Spleen (tissue), 11 donors: ENCODE measurements at regions not wholly inside any gene's neighbourhood (a gene's known extent, or its start where the extent isn't known, plus 50 kb on each side); places are given as distances from the start of the nearest gene placed in this dataset.
"Not testable (repeated sequence)": the region's sequence is repeated elsewhere in the genome, so short reads cannot be mapped to it uniquely, and the experiment has no call there.

Experiments
- DNase-seq: peaks from one replicate; pipeline ENCODE4 v3.0.0-alpha.2; 2020
- H3K27ac ChIP-seq, 8 donors: fragments of 200-600 bp; sonication (generic) in 7 of 8; 1 replicate in 4 of 8; 2 replicates in 4 of 8; pipeline versions ENCODE4 v1.5.0 to v1.8.0; 2016 to 2021; ENCODE audit warnings: inconsistent platforms in 4 of 8, mild to moderate bottlenecking in 4 of 8, moderate library complexity in 1 of 8
- H3K27me3 ChIP-seq, 7 donors: fragments of 200-600 bp; sonication (generic) in 6 of 7; replicated peaks in 1 of 7; 1 replicate in 4 of 7; 2 replicates in 3 of 7; pipeline versions ENCODE4 v1.5.0 to v1.8.0; 2016 to 2021; ENCODE audit warnings: inconsistent platforms in 3 of 7, mild to moderate bottlenecking in 1 of 7
- H3K36me3 ChIP-seq, 6 donors: fragments of 200-600 bp; sonication (generic) in 5 of 6; 1 replicate in 4 of 6; 2 replicates in 2 of 6; pipeline versions ENCODE4 v1.5.0 to v1.8.0; 2016 to 2021; ENCODE audit warnings: inconsistent platforms in 2 of 6
- H3K4me1 ChIP-seq, 6 donors: fragments of 200-600 bp; sonication (generic) in 5 of 6; 1 replicate in 3 of 6; 2 replicates in 3 of 6; pipeline versions ENCODE4 v1.5.0 to v1.8.0; 2016 to 2021; ENCODE audit warnings: inconsistent platforms in 3 of 6
- H3K4me3 ChIP-seq, 8 donors: fragments of 200-600 bp; sonication (generic) in 7 of 8; 1 replicate in 4 of 8; 2 replicates in 4 of 8; pipeline versions ENCODE4 v1.5.0 to v1.8.0; 2016 to 2021; ENCODE audit warnings: inconsistent platforms in 4 of 8, mild to moderate bottlenecking in 4 of 8, moderate library complexity in 2 of 8
- H3K9me3 ChIP-seq, 8 donors: fragments of 200-600 bp; sonication (generic) in 7 of 8; 1 replicate in 4 of 8; 2 replicates in 4 of 8; pipeline versions ENCODE4 v1.5.0 to v1.8.0; 2016 to 2021; ENCODE audit warnings: inconsistent platforms in 4 of 8
- POLR2A ChIP-seq, 3 donors: fragments of 450-650 bp; IDR thresholded peaks; one replicate each; pipeline ENCODE4 v1.5.1; 2017; ENCODE audit warnings: antibody characterized with exemption in 3 of 3, mild to moderate bottlenecking in 1 of 3
- POLR2AphosphoS5 ChIP-seq, 3 donors: sonication (generic); formaldehyde crosslinking; IDR thresholded peaks; one replicate each; pipeline ENCODE4 v1.5.1; 2017; ENCODE audit warnings: antibody characterized with exemption in 3 of 3
- WGBS, 5 donors: extraction: QIAGEN DNeasy Blood & Tissue Kit in 3 of 5; methylation state at CpG; one replicate each; pipeline versions ENCODE4 v1.1.5 to v1.1.7; 2013 to 2018; 5-methylcytosine and 5-hydroxymethylcytosine counted together
- intact Hi-C: fragments of 100-400 bp; cut with DNase I; formaldehyde crosslinking; loops from one replicate; pipeline ENCODE4 v1.15.0; 2023; ENCODE audit warnings: low total_unique reads
- TF ChIP-seq, protein P1 (sequence below), 11 experiments: fragments of 200-600 bp in 7 of 11; fragments of 450-650 bp in 4 of 11; sonication (generic) in 4 of 11; IDR thresholded peaks in 8 of 11; conservative IDR thresholded peaks in 3 of 11; 1 replicate in 7 of 11; 2 replicates in 4 of 11; pipeline versions ENCODE4 v1.4.0 to v1.8.0; 2016 to 2021; ENCODE audit warnings: antibody characterized with exemption in 11 of 11, inconsistent platforms in 4 of 11, mild to moderate bottlenecking in 1 of 11
- donor health status: healthy with polysubstance abuse.
- donor health status: DM: no; HTN: no; CAD: no; lungs with moderate emphysema.
- donor health status: DM: no; HTN: no; CAD: no.
- donor health status: Bipolar disorder and iron deficiency.
- donor health status: healthy.
- donor health status: DM: no; HTN: no; CAD: no.
- donor health status: DM: yes; HTN: yes; CAD: no.

DNA sequence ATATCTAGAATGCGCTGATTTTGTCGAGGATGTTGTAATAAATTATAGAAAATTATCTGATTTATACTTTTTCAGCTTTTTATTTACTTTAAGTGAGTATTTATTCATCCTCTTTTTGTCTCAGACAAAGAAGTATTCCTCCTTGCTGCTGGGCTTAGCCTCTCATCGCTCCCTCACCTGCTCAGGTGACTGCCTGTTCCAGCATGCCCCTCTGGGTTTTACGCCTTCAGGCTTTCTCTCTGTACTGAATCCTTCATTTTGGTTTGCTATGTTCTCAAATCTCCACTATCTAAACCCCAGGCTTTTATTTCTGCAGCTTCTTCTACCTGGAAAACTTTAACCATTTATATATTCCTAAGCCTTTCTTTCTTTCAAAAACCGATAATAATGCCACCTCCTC lies 1650.9 kb upstream of the SEL1L start:
- no peak for DNase-seq
- H3K4me1 ChIP-seq, result no peaks in the 10 kb centered on the region
- 88 to 91% (median 89%) methylated on average over 5 of the region's 5 CpGs for WGBS, 5 donors
- H3K9me3 ChIP-seq, result peaks cover 0 to 3% (median under 1%) of the 10 kb centered on the region in 8 donors
- TF ChIP-seq POLR2A (IDR thresholded peaks at IDR 0.05), result no peak
- TF ChIP-seq, protein P1, sequence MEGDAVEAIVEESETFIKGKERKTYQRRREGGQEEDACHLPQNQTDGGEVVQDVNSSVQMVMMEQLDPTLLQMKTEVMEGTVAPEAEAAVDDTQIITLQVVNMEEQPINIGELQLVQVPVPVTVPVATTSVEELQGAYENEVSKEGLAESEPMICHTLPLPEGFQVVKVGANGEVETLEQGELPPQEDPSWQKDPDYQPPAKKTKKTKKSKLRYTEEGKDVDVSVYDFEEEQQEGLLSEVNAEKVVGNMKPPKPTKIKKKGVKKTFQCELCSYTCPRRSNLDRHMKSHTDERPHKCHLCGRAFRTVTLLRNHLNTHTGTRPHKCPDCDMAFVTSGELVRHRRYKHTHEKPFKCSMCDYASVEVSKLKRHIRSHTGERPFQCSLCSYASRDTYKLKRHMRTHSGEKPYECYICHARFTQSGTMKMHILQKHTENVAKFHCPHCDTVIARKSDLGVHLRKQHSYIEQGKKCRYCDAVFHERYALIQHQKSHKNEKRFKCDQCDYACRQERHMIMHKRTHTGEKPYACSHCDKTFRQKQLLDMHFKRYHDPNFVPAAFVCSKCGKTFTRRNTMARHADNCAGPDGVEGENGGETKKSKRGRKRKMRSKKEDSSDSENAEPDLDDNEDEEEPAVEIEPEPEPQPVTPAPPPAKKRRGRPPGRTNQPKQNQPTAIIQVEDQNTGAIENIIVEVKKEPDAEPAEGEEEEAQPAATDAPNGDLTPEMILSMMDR (IDR thresholded peaks at IDR 0.05 in 8 of 11, conservative IDR thresholded peaks at IDR 0.05 in 3 of 11), result no peak
- no peak for TF ChIP-seq POLR2AphosphoS5 (IDR thresholded peaks at IDR 0.05)
- H3K4me3 ChIP-seq, result no peak overlapping the region
- intact Hi-C loops, result no loop called here
- no peak overlapping the region for H3K27ac ChIP-seq
- no peaks in the 10 kb centered on the region for H3K27me3 ChIP-seq
- no peaks in the 10 kb centered on the region for H3K36me3 ChIP-seq

DNA sequence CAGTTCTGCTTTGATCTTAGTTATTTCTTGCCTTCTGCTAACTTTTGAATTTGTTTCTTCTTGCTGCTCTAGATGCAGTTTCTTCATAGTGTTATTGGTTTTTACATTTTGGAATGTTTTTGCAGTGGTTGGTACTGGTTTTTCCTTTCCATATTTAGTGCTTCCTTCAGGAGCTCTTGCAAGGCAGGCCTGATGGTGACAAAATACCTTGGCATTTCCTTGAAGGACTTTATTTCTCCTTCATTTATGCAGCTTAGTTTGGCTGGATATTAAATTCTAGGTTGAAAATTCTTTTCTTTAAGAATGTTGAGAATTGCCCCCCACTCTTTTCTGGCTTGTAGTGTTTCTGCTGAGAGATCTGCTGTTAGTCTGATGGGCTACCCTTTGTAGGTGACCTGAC lies 1654.7 kb upstream of the SEL1L start:
- H3K4me1 ChIP-seq, H3K4me3 ChIP-seq, DNase-seq, H3K36me3 ChIP-seq, intact Hi-C loops, H3K27me3 ChIP-seq, H3K27ac ChIP-seq: not testable (repeated sequence)
- peaks cover 0 to 25% (median 7%) of the 10 kb centered on the region in 8 donors for H3K9me3 ChIP-seq

DNA sequence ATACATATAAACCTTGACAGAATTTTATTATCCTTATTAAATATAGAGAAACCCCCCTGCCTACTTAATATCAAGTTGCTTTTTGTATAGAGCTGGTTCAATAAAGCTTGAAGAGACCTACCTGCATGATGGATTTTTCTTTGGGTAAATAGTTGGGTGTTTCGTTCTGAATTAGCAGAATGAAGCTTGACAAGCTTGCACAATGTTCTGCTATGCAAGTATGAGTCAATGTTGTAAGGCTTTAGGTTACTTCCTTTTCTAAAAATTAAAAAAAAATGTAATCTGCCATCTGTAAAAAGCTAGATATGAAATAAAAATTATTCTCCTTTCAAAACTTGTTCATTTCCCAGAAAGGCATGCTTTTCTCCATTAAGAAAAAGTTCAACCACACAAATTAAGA lies 1662.6 kb upstream of the SEL1L start:
- no peaks in the 10 kb centered on the region for H3K27me3 ChIP-seq
- H3K36me3 ChIP-seq, result no peaks in the 10 kb centered on the region
- intact Hi-C loops, result no loop called here
- H3K27ac ChIP-seq, result no peak overlapping the region
- no peak for DNase-seq
- 35 to 71% (median 49%) methylated on average over 1 of the region's 1 CpG for WGBS, 5 donors
- TF ChIP-seq POLR2AphosphoS5 (IDR thresholded peaks at IDR 0.05), result no peak
- TF ChIP-seq, protein P1 (IDR thresholded peaks at IDR 0.05 in 8 of 11, conservative IDR thresholded peaks at IDR 0.05 in 3 of 11), result no peak
- TF ChIP-seq POLR2A (IDR thresholded peaks at IDR 0.05), result no peak
- H3K4me1 ChIP-seq, result no peaks in the 10 kb centered on the region
- H3K4me3 ChIP-seq, result no peak overlapping the region
- peaks cover 0 to 8% (median 2%) of the 10 kb centered on the region in 8 donors for H3K9me3 ChIP-seq

DNA sequence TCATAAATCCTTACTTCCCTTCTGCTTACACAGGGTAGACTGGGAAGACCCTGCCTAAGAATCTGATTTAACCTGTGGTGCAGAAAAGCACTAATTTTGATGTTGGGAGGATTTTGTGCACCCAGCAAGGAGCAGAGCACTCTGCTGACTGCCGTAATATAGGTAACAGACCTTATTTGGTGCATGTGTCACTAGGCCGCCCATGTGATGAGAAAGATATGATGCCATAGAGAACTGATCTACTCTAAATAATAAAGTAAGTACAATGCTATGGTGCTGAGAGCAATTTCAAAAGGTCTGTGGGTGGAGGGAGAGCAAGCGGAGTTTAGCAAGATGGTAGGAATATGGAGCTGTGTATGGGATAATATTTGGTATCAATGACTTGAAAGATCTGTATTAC lies 1663.6 kb upstream of the SEL1L start:
- peaks cover 0 to 8% (median 0%) of the 10 kb centered on the region in 8 donors for H3K9me3 ChIP-seq
- H3K4me3 ChIP-seq, result no peak overlapping the region
- intact Hi-C loops, result no loop called here
- no peaks in the 10 kb centered on the region for H3K27me3 ChIP-seq
- 58 to 62% (median 58%) methylated on average over 3 of the region's 3 CpGs for WGBS, 5 donors
- DNase-seq, result no peak
- TF ChIP-seq POLR2AphosphoS5 (IDR thresholded peaks at IDR 0.05), result no peak
- TF ChIP-seq POLR2A (IDR thresholded peaks at IDR 0.05), result no peak
- TF ChIP-seq, protein P1 (IDR thresholded peaks at IDR 0.05 in 8 of 11, conservative IDR thresholded peaks at IDR 0.05 in 3 of 11), result no peak
- no peak overlapping the region for H3K27ac ChIP-seq
- no peaks in the 10 kb centered on the region for H3K4me1 ChIP-seq
- no peaks in the 10 kb centered on the region for H3K36me3 ChIP-seq

DNA sequence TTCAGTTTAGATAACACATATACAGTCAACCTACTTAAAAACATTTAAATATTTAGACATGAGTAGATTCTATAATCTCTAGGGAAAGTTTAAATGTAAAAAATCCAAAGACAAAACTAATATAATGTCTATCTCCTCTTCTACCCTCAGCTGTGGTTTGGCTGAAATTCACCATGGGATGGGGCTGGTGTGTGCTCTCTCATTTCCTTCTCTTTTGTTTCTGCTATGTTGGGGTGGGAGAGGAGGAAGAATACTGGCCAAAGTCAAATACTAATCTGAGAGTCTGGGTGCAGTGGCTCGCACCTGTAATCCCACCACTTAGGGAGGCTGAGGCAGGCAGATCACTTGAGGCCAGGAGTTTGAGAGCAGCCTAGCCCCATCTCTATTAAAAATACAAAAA lies 1673.9 kb upstream of the SEL1L start:
- TF ChIP-seq, protein P1 (IDR thresholded peaks at IDR 0.05 in 8 of 11, conservative IDR thresholded peaks at IDR 0.05 in 3 of 11), result no peak
- TF ChIP-seq POLR2AphosphoS5 (IDR thresholded peaks at IDR 0.05), result no peak
- no peak for TF ChIP-seq POLR2A (IDR thresholded peaks at IDR 0.05)
- 67 to 95% (median 80%) methylated on average over 1 of the region's 1 CpG for WGBS, 5 donors
- Histone ChIP-seq H3K4me1 (no peaks in the 10 kb centered on the region), H3K27ac (peak overlapping the region in 1 of 8 donors; percentile 39), H3K4me3 (no peak overlapping the region), H3K9me3 (peaks cover 0 to 10% (median 0%) of the 10 kb centered on the region in 8 donors), H3K36me3 (no peaks in the 10 kb centered on the region), H3K27me3 (no peaks in the 10 kb centered on the region)
- DNase-seq, result no peak
- intact Hi-C loops, result no loop called here
